Ishikawa (cell line): ENCODE measurements at regions not wholly inside any gene's neighbourhood (a gene's known extent, or its start where the extent isn't known, plus 50 kb on each side); places are given as distances from the start of the nearest gene placed in this dataset.

Experiments used
- CEBPB ChIP-seq: IDR thresholded peaks from 2 replicates; pipeline ENCODE4 v1.6.1; 2012
- TEAD4 ChIP-seq: IDR thresholded peaks from 2 replicates; pipeline ENCODE4 v1.6.1; 2012
- YY1 ChIP-seq: IDR thresholded peaks from 2 replicates; pipeline ENCODE4 v1.6.1; 2012; ENCODE audit warnings: low read depth

- TF ChIP-seq YY1 (no peak), TEAD4 (no peak), CEBPB (no peak)
These were observed 104.0 kb upstream of the AKIP1 start for GRCh38 chr11:8806974-8807373.
